ENCODE measurements at regions not wholly inside any gene's neighbourhood (a gene's known extent, or its start where the extent isn't known, plus 50 kb on each side); places are given as distances from the start of the nearest gene placed in this dataset.

DNA sequence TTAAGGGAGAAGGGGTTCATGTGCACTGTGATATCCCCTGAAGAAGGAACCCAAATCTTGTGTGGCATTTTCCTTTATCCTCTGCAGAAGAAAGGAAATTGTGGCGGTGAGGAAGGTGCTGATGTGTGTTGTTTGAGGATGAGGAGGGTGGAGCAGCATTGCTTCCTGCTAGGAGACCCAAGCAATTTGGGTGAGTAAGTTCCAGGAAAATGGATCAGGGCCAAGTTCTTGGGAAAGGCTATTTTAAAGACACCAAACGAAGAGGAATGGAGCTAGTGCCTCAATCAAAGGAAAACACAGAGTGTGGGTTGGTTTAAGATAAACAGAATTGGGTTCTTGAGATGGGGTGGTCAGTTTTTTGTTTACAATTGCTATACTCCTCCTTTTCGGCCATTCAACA is 86.7 kb upstream of the MARK1 start:
- POLR2A ChIA-PET (ENCODE audit: unreplicated experiment): no interaction called here
- H3K27me3 ChIP-seq (ENCODE audit: low read length): peaks cover 19% of the 10 kb centered on the region; the same call in 1 of the 2 replicates
- CTCF ChIA-PET: no interaction called here

DNA sequence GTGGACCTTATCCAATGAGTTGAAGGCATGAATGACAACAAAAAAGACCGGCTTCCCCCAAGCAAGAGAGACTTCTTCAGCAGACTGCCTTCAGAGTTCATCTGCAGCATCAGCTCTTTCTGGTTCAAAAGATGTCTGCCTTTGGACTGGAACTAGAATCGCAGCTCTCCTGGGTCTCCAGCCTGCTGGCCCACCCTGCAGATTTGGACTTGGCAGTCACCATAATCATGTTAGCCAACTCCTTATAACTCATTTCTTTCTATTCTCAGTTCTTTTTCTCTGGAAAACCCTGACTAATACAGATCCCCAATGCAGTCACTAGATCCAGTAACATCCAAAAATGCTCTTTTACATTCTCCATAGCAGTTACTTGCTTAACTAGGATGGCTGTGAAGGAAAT is 89.2 kb upstream of the MARK1 start:
- H3K36me3 ChIP-seq (ENCODE audit: low read depth, low read length): no peaks in the 10 kb centered on the region
- TF ChIP-seq EZH2 (IDR thresholded peaks at IDR 0.05; ENCODE audit: low read length, unreplicated experiment) (no peak), EZH2phosphoT487 (IDR thresholded peaks at IDR 0.05; ENCODE audit: borderline replicate concordance, low read length) (no peak)
- TF ChIP-seq, protein P1, sequence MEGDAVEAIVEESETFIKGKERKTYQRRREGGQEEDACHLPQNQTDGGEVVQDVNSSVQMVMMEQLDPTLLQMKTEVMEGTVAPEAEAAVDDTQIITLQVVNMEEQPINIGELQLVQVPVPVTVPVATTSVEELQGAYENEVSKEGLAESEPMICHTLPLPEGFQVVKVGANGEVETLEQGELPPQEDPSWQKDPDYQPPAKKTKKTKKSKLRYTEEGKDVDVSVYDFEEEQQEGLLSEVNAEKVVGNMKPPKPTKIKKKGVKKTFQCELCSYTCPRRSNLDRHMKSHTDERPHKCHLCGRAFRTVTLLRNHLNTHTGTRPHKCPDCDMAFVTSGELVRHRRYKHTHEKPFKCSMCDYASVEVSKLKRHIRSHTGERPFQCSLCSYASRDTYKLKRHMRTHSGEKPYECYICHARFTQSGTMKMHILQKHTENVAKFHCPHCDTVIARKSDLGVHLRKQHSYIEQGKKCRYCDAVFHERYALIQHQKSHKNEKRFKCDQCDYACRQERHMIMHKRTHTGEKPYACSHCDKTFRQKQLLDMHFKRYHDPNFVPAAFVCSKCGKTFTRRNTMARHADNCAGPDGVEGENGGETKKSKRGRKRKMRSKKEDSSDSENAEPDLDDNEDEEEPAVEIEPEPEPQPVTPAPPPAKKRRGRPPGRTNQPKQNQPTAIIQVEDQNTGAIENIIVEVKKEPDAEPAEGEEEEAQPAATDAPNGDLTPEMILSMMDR (conservative IDR thresholded peaks at IDR 0.05; ENCODE audit: low read depth, low read length): no peak
- H4K20me1 ChIP-seq (ENCODE audit: low read length): no peaks in the 10 kb centered on the region
- intact Hi-C loops (cut with micrococcal nuclease): no loop called here
- H2AFZ ChIP-seq (ENCODE audit: low read length): no peak overlapping the region
- no peak overlapping the region for H3K27ac ChIP-seq (ENCODE audit: low read length)
- ATAC-seq (no peak), DNase-seq (no peak)
- no peaks in the 10 kb centered on the region for H3K9me2 ChIP-seq (replicated peaks; ENCODE audit: low read length)
- POLR2A ChIA-PET (ENCODE audit: unreplicated experiment): interaction anchor here (0.7 kb wide), 1 partner anchor 110 kb away, joined by 3 read pairs; no protein-coding TSS in a partner anchor
- no peaks in the 10 kb centered on the region for H3K9me3 ChIP-seq (ENCODE audit: low read length)
- 0 out of 2 replicates have a peak, but pooled peaks cover 5% of the 10 kb centered on the region for H3K4me1 ChIP-seq (ENCODE audit: insufficient read depth, low read length)
- no peak overlapping the region for H3K4me3 ChIP-seq (ENCODE audit: low read length)
- H3K79me2 ChIP-seq (ENCODE audit: low read length): no peaks in the 10 kb centered on the region
- BruUV-seq (replicated peaks): no TSS peak
- H3K9ac ChIP-seq (ENCODE audit: low read length): no peak overlapping the region
- H3F3A ChIP-seq (ENCODE audit: low read length, unreplicated experiment): no peaks in the 10 kb centered on the region
- no peak overlapping the region for H3K4me2 ChIP-seq (ENCODE audit: low read length)
- H3K27me3 ChIP-seq (ENCODE audit: low read length): peaks cover 8% of the 10 kb centered on the region; the same call in 1 of the 2 replicates
- CTCF ChIA-PET: no interaction called here

More for the DNA sequence above, 86.7 kb upstream of the MARK1 start:
- BruUV-seq (replicated peaks): no TSS peak
- no peak overlapping the region for H3K4me3 ChIP-seq (ENCODE audit: low read length)
- no peak for ATAC-seq
- H3K4me1 ChIP-seq (ENCODE audit: insufficient read depth, low read length): 0 out of 2 replicates have a peak, but pooled peaks cover 5% of the 10 kb centered on the region
- no peak overlapping the region for H3K4me2 ChIP-seq (ENCODE audit: low read length)
- no peaks in the 10 kb centered on the region for H3K9me3 ChIP-seq (ENCODE audit: low read length)
- no peak overlapping the region for H2AFZ ChIP-seq (ENCODE audit: low read length)
- no peaks in the 10 kb centered on the region for H3K36me3 ChIP-seq (ENCODE audit: low read depth, low read length)
- DNase-seq: peak; percentile 57
- no peak overlapping the region for H3K9ac ChIP-seq (ENCODE audit: low read length)
- H4K20me1 ChIP-seq (ENCODE audit: low read length): no peaks in the 10 kb centered on the region
- no peak overlapping the region for H3K27ac ChIP-seq (ENCODE audit: low read length)
- TF ChIP-seq, protein P1 (conservative IDR thresholded peaks at IDR 0.05; ENCODE audit: low read depth, low read length): no peak
- TF ChIP-seq EZH2 (IDR thresholded peaks at IDR 0.05; ENCODE audit: low read length, unreplicated experiment) (no peak), EZH2phosphoT487 (IDR thresholded peaks at IDR 0.05; ENCODE audit: borderline replicate concordance, low read length) (no peak)
- intact Hi-C loops (cut with micrococcal nuclease): no loop called here
- no peaks in the 10 kb centered on the region for H3K9me2 ChIP-seq (replicated peaks; ENCODE audit: low read length)
- H3K79me2 ChIP-seq (ENCODE audit: low read length): no peaks in the 10 kb centered on the region
- no peaks in the 10 kb centered on the region for H3F3A ChIP-seq (ENCODE audit: low read length, unreplicated experiment)

DNA sequence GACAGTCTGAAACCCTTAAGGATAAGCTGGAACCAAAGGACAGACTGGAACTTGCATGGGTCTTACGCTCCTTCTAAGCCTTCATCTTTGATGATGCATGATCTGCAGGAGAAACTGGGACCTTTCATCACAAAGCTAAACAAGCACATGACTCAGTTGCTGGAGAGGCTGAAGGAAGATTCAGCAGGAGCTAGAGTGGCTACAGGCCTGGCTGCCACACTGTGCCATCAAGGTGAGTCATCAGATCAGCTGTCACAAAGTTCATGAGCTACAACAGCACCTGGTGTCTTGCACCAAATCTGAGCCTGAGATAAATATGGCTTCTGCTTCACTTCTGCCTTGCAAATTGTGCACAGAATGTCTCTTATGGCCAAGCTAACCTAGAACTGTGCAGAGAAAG is 95.5 kb upstream of the MARK1 start:
- no peak overlapping the region for H2AFZ ChIP-seq (ENCODE audit: low read length)
- POLR2A ChIA-PET (ENCODE audit: unreplicated experiment): no interaction called here
- no peaks in the 10 kb centered on the region for H3K9me2 ChIP-seq (replicated peaks; ENCODE audit: low read length)
- H3K4me2 ChIP-seq (ENCODE audit: low read length): no peak overlapping the region
- no peaks in the 10 kb centered on the region for H3F3A ChIP-seq (ENCODE audit: low read length, unreplicated experiment)
- BruUV-seq (replicated peaks): no TSS peak
- ATAC-seq (0 out of 2 replicates have a peak, but pooled peaks have one; percentile 13), DNase-seq (peak; percentile 69)
- TF ChIP-seq, protein P1 (conservative IDR thresholded peaks at IDR 0.05; ENCODE audit: low read depth, low read length): no peak
- no peak for TF ChIP-seq EZH2phosphoT487 (IDR thresholded peaks at IDR 0.05; ENCODE audit: borderline replicate concordance, low read length)
- TF ChIP-seq EZH2 (IDR thresholded peaks at IDR 0.05; ENCODE audit: low read length, unreplicated experiment): no peak
- H3K4me1 ChIP-seq (ENCODE audit: insufficient read depth, low read length): peaks cover 9% of the 10 kb centered on the region
- no peak overlapping the region for H3K9ac ChIP-seq (ENCODE audit: low read length)
- H3K36me3 ChIP-seq (ENCODE audit: low read depth, low read length): no peaks in the 10 kb centered on the region
- H3K27ac ChIP-seq (ENCODE audit: low read length): no peak overlapping the region
- no peaks in the 10 kb centered on the region for H3K27me3 ChIP-seq (ENCODE audit: low read length)
- H3K9me3 ChIP-seq (ENCODE audit: low read length): no peaks in the 10 kb centered on the region
- H4K20me1 ChIP-seq (ENCODE audit: low read length): no peaks in the 10 kb centered on the region
- intact Hi-C loops (cut with micrococcal nuclease): no loop called here
- CTCF ChIA-PET: no interaction called here
- no peak overlapping the region for H3K4me3 ChIP-seq (ENCODE audit: low read length)
- H3K79me2 ChIP-seq (ENCODE audit: low read length): no peaks in the 10 kb centered on the region
